ENCODE measurements at regions not wholly inside any gene's neighbourhood (a gene's known extent, or its start where the extent isn't known, plus 50 kb on each side); places are given as distances from the start of the nearest gene placed in this dataset.
"Not testable (repeated sequence)": the region's sequence is repeated elsewhere in the genome, so short reads cannot be mapped to it uniquely, and the experiment has no call there.

DNA sequence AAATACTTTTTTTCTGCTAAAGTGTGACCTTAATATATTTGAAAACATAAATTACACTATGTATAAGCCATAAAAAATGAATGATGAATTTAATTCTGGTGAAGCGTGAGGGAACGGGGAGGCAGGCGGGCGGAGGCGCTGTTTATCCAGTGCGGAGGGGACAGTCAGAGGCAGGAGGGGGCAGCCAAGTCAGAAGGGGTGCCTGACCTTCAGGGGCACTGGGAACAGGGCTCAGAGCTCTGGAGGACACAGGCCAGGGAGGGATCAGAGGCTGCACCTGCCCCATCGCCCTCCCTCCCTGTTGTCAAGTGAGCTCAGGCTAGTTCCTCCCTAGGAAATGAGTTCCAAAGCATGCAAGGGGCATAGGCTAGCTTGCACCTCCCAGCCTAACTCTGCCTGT, 82.0 kb upstream of the CASZ1 start:
- intact Hi-C loops (cut with DNase I): loop anchor here (10.0 kb wide), 1 partner anchor 374 kb away; no protein-coding TSS in a partner anchor
- no peak for TF ChIP-seq POLR2A (IDR thresholded peaks at IDR 0.05)
- TF ChIP-seq, protein P1, sequence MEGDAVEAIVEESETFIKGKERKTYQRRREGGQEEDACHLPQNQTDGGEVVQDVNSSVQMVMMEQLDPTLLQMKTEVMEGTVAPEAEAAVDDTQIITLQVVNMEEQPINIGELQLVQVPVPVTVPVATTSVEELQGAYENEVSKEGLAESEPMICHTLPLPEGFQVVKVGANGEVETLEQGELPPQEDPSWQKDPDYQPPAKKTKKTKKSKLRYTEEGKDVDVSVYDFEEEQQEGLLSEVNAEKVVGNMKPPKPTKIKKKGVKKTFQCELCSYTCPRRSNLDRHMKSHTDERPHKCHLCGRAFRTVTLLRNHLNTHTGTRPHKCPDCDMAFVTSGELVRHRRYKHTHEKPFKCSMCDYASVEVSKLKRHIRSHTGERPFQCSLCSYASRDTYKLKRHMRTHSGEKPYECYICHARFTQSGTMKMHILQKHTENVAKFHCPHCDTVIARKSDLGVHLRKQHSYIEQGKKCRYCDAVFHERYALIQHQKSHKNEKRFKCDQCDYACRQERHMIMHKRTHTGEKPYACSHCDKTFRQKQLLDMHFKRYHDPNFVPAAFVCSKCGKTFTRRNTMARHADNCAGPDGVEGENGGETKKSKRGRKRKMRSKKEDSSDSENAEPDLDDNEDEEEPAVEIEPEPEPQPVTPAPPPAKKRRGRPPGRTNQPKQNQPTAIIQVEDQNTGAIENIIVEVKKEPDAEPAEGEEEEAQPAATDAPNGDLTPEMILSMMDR (IDR thresholded peaks at IDR 0.05): no peak
- Histone ChIP-seq H3K9me3 (no peaks in the 10 kb centered on the region), H3K27ac (no peak overlapping the region), H3K4me3 (no peak overlapping the region), H3K27me3 (no peaks in the 10 kb centered on the region), H3K4me1 (no peaks in the 10 kb centered on the region), H3K36me3 (replicated peaks in 1 of 2; ENCODE audit: insufficient read depth in 1 of 2, low read depth in 2 of 2) (no peaks in the 10 kb centered on the region)
- no peak for ATAC-seq
- DNase-seq: no peak
- 83 to 89% methylated on average over 7 of the region's 7 CpGs for WGBS, 2 donors

DNA sequence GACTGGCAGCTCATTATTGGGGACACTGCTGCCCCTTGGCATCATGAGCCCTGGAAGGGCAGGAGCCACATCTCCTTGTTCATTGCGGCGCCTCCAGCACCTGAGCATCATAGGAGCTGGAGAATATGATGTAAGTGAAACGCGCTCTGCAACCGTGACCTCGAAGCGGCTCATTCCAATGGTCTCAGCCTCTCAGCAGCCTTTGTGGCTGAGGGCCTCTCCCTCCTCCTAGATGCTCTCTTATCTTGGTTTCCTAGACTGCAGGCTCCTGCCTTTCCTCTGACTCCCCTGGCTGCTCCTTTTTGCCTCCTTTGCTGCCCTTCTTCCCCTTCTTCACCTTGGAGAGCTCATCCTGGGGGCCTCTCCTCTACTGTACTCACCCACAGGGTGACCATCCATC, 83.6 kb upstream of the CASZ1 start:
- 90 to 92% methylated on average over 7 of the region's 7 CpGs for WGBS, 2 donors
- no peak for TF ChIP-seq POLR2A (IDR thresholded peaks at IDR 0.05)
- TF ChIP-seq, protein P1 (IDR thresholded peaks at IDR 0.05): no peak
- DNase-seq (no peak), ATAC-seq (no peak)
- Histone ChIP-seq H3K36me3 (replicated peaks in 1 of 2; ENCODE audit: insufficient read depth in 1 of 2, low read depth in 2 of 2) (no peaks in the 10 kb centered on the region), H3K4me3 (no peak overlapping the region), H3K27ac (no peak overlapping the region), H3K4me1 (no peaks in the 10 kb centered on the region), H3K27me3 (no peaks in the 10 kb centered on the region), H3K9me3 (no peaks in the 10 kb centered on the region)
- intact Hi-C loops (cut with DNase I): no loop called here

DNA sequence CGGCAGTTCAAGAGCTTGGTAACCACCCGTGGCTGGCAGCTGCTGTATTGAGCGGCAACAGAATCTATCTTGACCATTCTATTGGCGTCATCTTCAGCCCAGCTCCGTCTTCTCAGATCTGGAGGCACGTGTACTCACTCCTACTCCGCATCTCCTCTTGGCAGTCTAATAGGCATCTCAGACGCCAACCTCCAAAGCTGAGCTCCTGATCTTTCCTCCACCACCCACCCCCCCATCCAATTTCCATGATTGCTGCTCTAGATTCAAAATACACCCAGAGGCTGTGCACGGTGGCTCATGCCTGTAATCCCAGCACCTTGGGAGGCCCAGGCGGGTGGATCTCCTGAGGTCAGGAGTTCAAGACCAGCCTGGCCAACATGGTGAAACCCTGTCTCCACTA, 84.6 kb upstream of the CASZ1 start:
- Histone ChIP-seq H3K27me3 (no peaks in the 10 kb centered on the region), H3K36me3 (replicated peaks in 1 of 2; ENCODE audit: insufficient read depth in 1 of 2, low read depth in 2 of 2) (no peaks in the 10 kb centered on the region), H3K27ac (no peak overlapping the region), H3K4me3 (no peak overlapping the region), H3K4me1 (no peaks in the 10 kb centered on the region), H3K9me3 (no peaks in the 10 kb centered on the region)
- intact Hi-C loops (cut with DNase I): no loop called here
- WGBS, 2 donors: 76 to 86% methylated on average over 10 of the region's 10 CpGs
- TF ChIP-seq, protein P1 (IDR thresholded peaks at IDR 0.05): no peak
- TF ChIP-seq POLR2A (IDR thresholded peaks at IDR 0.05): no peak
- DNase-seq (no peak), ATAC-seq (no peak)

DNA sequence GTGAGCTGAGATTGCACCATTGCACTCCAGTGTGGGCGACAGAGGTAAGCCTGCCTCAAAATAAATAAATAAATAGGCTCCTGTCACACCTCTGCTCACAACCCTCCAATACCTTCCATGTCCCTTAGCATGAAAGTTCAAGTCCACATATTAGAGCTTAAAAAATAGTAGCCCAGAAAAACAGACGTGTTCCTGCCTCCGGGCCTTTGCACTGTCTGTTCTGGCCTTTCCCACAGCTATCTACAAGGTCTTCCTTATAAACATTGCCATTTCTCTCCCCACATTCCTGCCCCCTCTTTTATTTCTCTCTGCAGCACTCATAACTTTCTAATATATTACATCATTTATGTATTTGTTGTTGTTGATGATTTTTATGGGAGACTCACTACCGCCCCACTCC, 85.6 kb upstream of the CASZ1 start:
- ATAC-seq (no peak), DNase-seq (no peak)
- Histone ChIP-seq H3K36me3 (replicated peaks in 1 of 2; ENCODE audit: insufficient read depth in 1 of 2, low read depth in 2 of 2) (no peaks in the 10 kb centered on the region), H3K27me3 (no peaks in the 10 kb centered on the region), H3K4me1 (no peaks in the 10 kb centered on the region), H3K4me3 (no peak overlapping the region), H3K27ac (no peak overlapping the region), H3K9me3 (no peaks in the 10 kb centered on the region)
- intact Hi-C loops (cut with DNase I): no loop called here
- TF ChIP-seq, protein P1 (IDR thresholded peaks at IDR 0.05): no peak
- TF ChIP-seq POLR2A (IDR thresholded peaks at IDR 0.05): no peak
- 87 to 94% methylated on average over 4 of the region's 4 CpGs for WGBS, 2 donors

DNA sequence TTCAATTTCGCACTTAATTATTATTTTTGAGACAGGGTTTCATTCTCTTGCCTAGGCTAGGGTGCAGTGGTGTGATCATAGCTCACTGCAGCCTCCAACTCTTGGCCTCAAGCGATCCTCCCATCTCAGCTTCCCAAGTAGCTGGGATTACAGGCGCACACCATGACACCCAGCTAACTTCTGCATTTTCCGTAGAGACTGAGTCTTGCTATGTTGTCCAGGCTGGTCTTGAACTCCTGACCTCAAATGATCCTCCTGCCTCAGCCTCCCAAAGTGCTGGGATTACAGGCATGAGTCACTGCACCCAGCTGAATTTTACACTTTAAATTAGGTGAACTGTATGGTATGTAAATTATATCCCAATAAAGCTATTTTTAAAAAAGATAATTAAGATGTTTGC, 90.6 kb upstream of the CASZ1 start:
- H3K27ac ChIP-seq; H3K9me3 ChIP-seq; H3K4me1 ChIP-seq; H3K27me3 ChIP-seq; H3K36me3 ChIP-seq (replicated peaks in 1 of 2; ENCODE audit: insufficient read depth in 1 of 2, low read depth in 2 of 2); H3K4me3 ChIP-seq; intact Hi-C loops (cut with DNase I); ATAC-seq; DNase-seq: not testable (repeated sequence)
- WGBS, 2 donors: 92 to 94% methylated on average over 4 of the region's 4 CpGs

Data from body of pancreas (tissue), 4 donors.